Upper lobe of left lung (tissue), 4 donors: ENCODE measurements at regions not wholly inside any gene's neighbourhood (a gene's known extent, or its start where the extent isn't known, plus 50 kb on each side); places are given as distances from the start of the nearest gene placed in this dataset.

ENCODE experiments used
- CTCF ChIP-seq, 6 experiments: fragments of 450-650 bp in 4 of 6; fragments of 200-600 bp in 2 of 6; sonication (generic) in 2 of 6; IDR thresholded peaks; one replicate each; pipeline ENCODE4 v1.5.1; 2016 to 2019; ENCODE audit warnings: antibody characterized with exemption in 6 of 6
- POLR2A ChIP-seq, 4 donors: fragments of 450-650 bp; IDR thresholded peaks; one replicate each; pipeline ENCODE4 v1.5.1; 2016 to 2017; ENCODE audit warnings: antibody characterized with exemption in 4 of 4, mild to moderate bottlenecking in 2 of 4

DNA sequence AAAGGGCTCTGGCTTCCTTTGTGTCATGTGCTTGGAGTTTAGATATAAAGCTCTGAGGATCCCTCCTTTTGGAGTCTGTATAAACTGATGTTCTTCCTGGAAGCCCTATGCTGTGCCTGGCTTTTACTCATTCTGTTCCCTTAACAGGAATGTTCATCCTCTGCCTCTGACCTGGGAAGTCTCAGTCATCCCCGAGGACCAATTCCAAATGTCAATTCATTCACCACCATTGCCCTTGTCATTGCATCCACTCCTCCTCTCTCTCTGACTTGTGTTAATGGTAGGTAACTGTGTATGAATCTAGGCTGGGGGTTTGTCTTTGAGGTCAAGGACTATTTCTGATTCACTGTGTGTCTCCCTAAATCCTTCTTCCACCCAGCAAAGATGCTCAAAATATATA lies 204.2 kb upstream of the CAMK1G start:
- TF ChIP-seq CTCF (IDR thresholded peaks at IDR 0.05): no peak
- no peak for TF ChIP-seq POLR2A (IDR thresholded peaks at IDR 0.05)
